ENCODE measurements at regions not wholly inside any gene's neighbourhood (a gene's known extent, or its start where the extent isn't known, plus 50 kb on each side); places are given as distances from the start of the nearest gene placed in this dataset.

GRCh38 chr5:90020575-90021538 lies 388.7 kb downstream of the CETN3 start:
- TF ChIP-seq POLR2A (IDR thresholded peaks at IDR 0.05), result no peak
- TF ChIP-seq CTCF (IDR thresholded peaks at IDR 0.05), result no peak
